WI38 (cell line): ENCODE measurements at regions not wholly inside any gene's neighbourhood (a gene's known extent, or its start where the extent isn't known, plus 50 kb on each side); places are given as distances from the start of the nearest gene placed in this dataset.

Source experiments
- H3K4me3 ChIP-seq: 2 replicates; pipeline ENCODE4 v1.5.1; 2011; ENCODE audit warnings: low read depth, mild to moderate bottlenecking, control low read depth, low read length
- TF ChIP-seq, protein P1 (sequence below): IDR thresholded peaks from 2 replicates; pipeline ENCODE4 v1.5.1; 2012; ENCODE audit warnings: low read depth, mild to moderate bottlenecking, control low read depth, low read length

GRCh38 chr4:168028568-168028967 lies 63.8 kb upstream of the ANXA10 start:
- H3K4me3 ChIP-seq: no peak overlapping the region
- TF ChIP-seq, protein P1, sequence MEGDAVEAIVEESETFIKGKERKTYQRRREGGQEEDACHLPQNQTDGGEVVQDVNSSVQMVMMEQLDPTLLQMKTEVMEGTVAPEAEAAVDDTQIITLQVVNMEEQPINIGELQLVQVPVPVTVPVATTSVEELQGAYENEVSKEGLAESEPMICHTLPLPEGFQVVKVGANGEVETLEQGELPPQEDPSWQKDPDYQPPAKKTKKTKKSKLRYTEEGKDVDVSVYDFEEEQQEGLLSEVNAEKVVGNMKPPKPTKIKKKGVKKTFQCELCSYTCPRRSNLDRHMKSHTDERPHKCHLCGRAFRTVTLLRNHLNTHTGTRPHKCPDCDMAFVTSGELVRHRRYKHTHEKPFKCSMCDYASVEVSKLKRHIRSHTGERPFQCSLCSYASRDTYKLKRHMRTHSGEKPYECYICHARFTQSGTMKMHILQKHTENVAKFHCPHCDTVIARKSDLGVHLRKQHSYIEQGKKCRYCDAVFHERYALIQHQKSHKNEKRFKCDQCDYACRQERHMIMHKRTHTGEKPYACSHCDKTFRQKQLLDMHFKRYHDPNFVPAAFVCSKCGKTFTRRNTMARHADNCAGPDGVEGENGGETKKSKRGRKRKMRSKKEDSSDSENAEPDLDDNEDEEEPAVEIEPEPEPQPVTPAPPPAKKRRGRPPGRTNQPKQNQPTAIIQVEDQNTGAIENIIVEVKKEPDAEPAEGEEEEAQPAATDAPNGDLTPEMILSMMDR: no peak

DNA sequence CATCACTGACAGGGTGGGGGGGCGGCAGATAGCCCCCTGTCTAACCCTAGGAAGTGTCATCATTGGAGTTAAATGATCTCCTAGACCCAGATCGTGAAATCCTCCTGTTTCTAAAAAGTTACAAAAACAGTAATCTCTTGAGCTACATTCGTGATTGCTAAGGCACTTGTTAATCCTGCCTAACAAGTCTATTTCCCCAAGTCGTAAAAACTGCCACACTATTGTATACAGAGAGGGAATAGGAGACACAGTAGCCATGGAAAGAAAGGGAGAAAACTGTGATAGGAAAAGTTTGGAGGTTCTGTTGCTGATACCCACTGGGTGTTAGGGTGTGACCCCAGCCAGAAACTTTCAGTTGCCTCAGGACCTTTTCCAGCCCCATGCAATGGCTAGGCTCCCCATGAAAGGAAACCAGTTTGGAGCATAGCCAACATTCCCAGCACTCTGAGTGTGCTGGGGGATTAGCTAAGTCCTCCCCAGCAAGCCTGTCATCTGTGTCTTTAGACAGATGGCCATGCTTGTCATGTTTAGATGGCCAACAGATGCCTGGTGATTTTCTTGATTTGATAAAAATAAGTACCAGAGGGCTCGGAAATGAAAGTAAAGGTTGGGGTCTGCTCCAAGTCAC lies 63.3 kb upstream of the ANXA10 start:
- no peak overlapping the region for H3K4me3 ChIP-seq
- TF ChIP-seq, protein P1: no peak

DNA sequence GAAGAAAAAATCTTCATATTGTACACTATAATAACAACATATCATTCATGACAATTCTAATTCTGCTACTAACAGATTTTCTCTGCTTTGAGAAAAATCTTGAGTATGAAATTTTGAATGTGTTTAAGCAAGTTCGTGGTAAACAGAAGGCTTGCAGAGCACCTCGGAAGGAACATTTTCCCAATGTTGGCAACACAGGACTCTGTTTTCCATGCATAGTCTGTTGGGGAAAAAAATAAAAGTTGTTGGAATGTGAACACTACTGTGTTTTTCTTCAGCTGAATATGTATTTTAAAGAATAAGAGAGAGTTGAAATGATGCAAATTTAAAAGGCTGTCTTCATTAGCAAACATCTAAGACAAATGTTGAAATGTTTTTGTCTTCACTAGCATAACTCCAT lies 54.7 kb upstream of the ANXA10 start:
- H3K4me3 ChIP-seq: no peak overlapping the region
- TF ChIP-seq, protein P1: no peak

DNA sequence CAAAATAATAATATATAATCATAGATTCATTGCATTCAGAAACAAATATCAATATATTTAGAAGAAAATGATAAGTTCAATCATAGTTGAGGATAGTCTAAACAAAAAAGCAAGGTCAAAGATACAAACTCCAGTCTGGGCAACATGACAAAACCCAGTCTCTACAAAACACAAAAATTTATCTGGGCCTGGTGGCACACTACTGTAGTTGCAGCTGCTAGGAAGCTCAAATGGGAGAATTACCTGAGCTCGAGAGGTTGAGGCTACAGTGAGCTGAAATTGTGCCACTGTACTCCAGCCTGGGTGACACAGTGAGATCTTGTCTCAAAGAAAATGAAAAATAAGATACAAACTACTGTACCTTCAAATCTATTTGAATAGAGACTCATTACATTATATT lies 52.7 kb upstream of the ANXA10 start:
- no peak overlapping the region for H3K4me3 ChIP-seq
- TF ChIP-seq, protein P1: no peak
